SK-N-SH (cell line): ENCODE measurements at regions not wholly inside any gene's neighbourhood (a gene's known extent, or its start where the extent isn't known, plus 50 kb on each side); places are given as distances from the start of the nearest gene placed in this dataset.

Experiments used
- CTCF ChIP-seq: fragments of 200-600 bp; sonication (generic); IDR thresholded peaks from 2 replicates; pipeline ENCODE4 v1.6.1; 2017; ENCODE audit warnings: antibody characterized with exemption, mild to moderate bottlenecking, moderate library complexity
- EP300 ChIP-seq, 2 experiments: IDR thresholded peaks; 2 replicates each; pipeline versions ENCODE4 v1.4.0 to v1.6.1; 2012; ENCODE audit warnings: borderline replicate concordance in 1 of 2, low read depth in 1 of 2, low read length in 1 of 2
- REST ChIP-seq: IDR thresholded peaks from 2 replicates; pipeline ENCODE4 v1.6.1; 2012; ENCODE audit warnings: mild to moderate bottlenecking, low read depth, low read length, moderate library complexity

GRCh38 chr5:71862507-71863060 lies 143.5 kb downstream of the CARTPT start:
- TF ChIP-seq CTCF (no peak), EP300 (IDR thresholded peaks at IDR 0.05; ENCODE audit: borderline replicate concordance in 1 of 2, low read depth in 1 of 2, low read length in 1 of 2) (no peak), REST (no peak)
